ENCODE measurements at regions not wholly inside any gene's neighbourhood (a gene's known extent, or its start where the extent isn't known, plus 50 kb on each side); places are given as distances from the start of the nearest gene placed in this dataset.

GRCh38 chr16:52386694-52387093 is 160.2 kb downstream of the TOX3 start:
- peak overlapping the region; percentile 49 for H3K27ac ChIP-seq
- TF ChIP-seq ZFX (IDR thresholded peaks at IDR 0.05; ENCODE audit: borderline replicate concordance) (no peak), CTCF (IDR thresholded peaks at IDR 0.05) (no peak)

GRCh38 chr16:52384378-52384777 is 162.6 kb downstream of the TOX3 start:
- TF ChIP-seq CTCF (IDR thresholded peaks at IDR 0.05) (no peak), ZFX (IDR thresholded peaks at IDR 0.05; ENCODE audit: borderline replicate concordance) (no peak)
- no peak overlapping the region for H3K27ac ChIP-seq

GRCh38 chr16:52383640-52384292 is 163.2 kb downstream of the TOX3 start:
- TF ChIP-seq CTCF (IDR thresholded peaks at IDR 0.05) = no peak
- TF ChIP-seq ZFX (IDR thresholded peaks at IDR 0.05; ENCODE audit: borderline replicate concordance) = no peak
- no peak overlapping the region for H3K27ac ChIP-seq

- TF ChIP-seq ZFX (IDR thresholded peaks at IDR 0.05; ENCODE audit: borderline replicate concordance) = no peak
- no peak for TF ChIP-seq CTCF (IDR thresholded peaks at IDR 0.05)
- H3K27ac ChIP-seq = no peak overlapping the region
These were observed 163.8 kb downstream of the TOX3 start for GRCh38 chr16:52383119-52383518.

GRCh38 chr16:52379551-52379950 is 167.4 kb downstream of the TOX3 start:
- TF ChIP-seq CTCF (IDR thresholded peaks at IDR 0.05) = no peak
- TF ChIP-seq ZFX (IDR thresholded peaks at IDR 0.05; ENCODE audit: borderline replicate concordance) = no peak
- no peak overlapping the region for H3K27ac ChIP-seq

GRCh38 chr16:52376676-52377280 is 170.2 kb downstream of the TOX3 start:
- TF ChIP-seq CTCF (IDR thresholded peaks at IDR 0.05) (no peak), ZFX (IDR thresholded peaks at IDR 0.05; ENCODE audit: borderline replicate concordance) (no peak)
- H3K27ac ChIP-seq = no peak overlapping the region

- TF ChIP-seq ZFX (IDR thresholded peaks at IDR 0.05; ENCODE audit: borderline replicate concordance) (no peak), CTCF (IDR thresholded peaks at IDR 0.05) (no peak)
- H3K27ac ChIP-seq = no peak overlapping the region
These were observed 174.6 kb downstream of the TOX3 start for GRCh38 chr16:52372313-52372712.
